ENCODE measurements at regions not wholly inside any gene's neighbourhood (a gene's known extent, or its start where the extent isn't known, plus 50 kb on each side); places are given as distances from the start of the nearest gene placed in this dataset.

GRCh38 chr14:53358166-53358565 is 205.0 kb upstream of the DDHD1 start:
- TF ChIP-seq POLR2A (IDR thresholded peaks at IDR 0.05) = no peak
- no peak for TF ChIP-seq CTCF (IDR thresholded peaks at IDR 0.05)
